ENCODE measurements at regions not wholly inside any gene's neighbourhood (a gene's known extent, or its start where the extent isn't known, plus 50 kb on each side); places are given as distances from the start of the nearest gene placed in this dataset.

GRCh38 chr4:128757712-128758111 is 51.8 kb upstream of the JADE1 start:
- TF ChIP-seq CTCF (IDR thresholded peaks at IDR 0.05 in 8 of 11, conservative IDR thresholded peaks at IDR 0.05 in 3 of 11) = no peak
- TF ChIP-seq POLR2AphosphoS5 (IDR thresholded peaks at IDR 0.05) = no peak
